Brain microvascular endothelial cell (primary cell): ENCODE measurements at regions not wholly inside any gene's neighbourhood (a gene's known extent, or its start where the extent isn't known, plus 50 kb on each side); places are given as distances from the start of the nearest gene placed in this dataset.

ENCODE experiments used
- DNase-seq: peaks from one replicate; pipeline ENCODE4 v3.0.0-alpha.2; 2020
- H3K27ac ChIP-seq: fragments of 250-450 bp; sonication (Bioruptor Pico); 2 replicates; pipeline ENCODE4 v1.5.1; 2020; ENCODE audit warnings: mild to moderate bottlenecking, moderate library complexity
- H3K27me3 ChIP-seq: fragments of 250-450 bp; sonication (Bioruptor Pico); replicated peaks from 2 replicates; pipeline ENCODE4 v1.5.1; 2020; ENCODE audit warnings: mild to moderate bottlenecking
- H3K36me3 ChIP-seq: fragments of 250-450 bp; sonication (Bioruptor Pico); replicated peaks from 2 replicates; pipeline ENCODE4 v1.5.1; 2020; ENCODE audit warnings: mild to moderate bottlenecking
- H3K4me3 ChIP-seq: 2 replicates; pipeline ENCODE4 v1.5.1; 2011; ENCODE audit warnings: low read depth, mild to moderate bottlenecking, control low read depth, low read length, moderate library complexity
- CTCF ChIP-seq: IDR thresholded peaks from 2 replicates; pipeline ENCODE4 v1.5.1; 2011; ENCODE audit warnings: low read depth, mild to moderate bottlenecking, moderate library complexity, low read length, control low read depth, inconsistent platforms; ENCODE audit errors: missing control alignments
- in situ Hi-C: cut with HindIII; loops from 2 replicates; pipeline ENCODE4 v1.10.0; 2017; ENCODE audit warnings: low sequenced_read_pairs, low pct_ligation_motif_present

GRCh38 chr22:48237466-48238283, 1475.2 kb downstream of the TBC1D22A start:
- in situ Hi-C loops, result no loop called here
- H3K36me3 ChIP-seq, result no peaks in the 10 kb centered on the region

GRCh38 chr22:48236261-48236660, 1473.8 kb downstream of the TBC1D22A start:
- Histone ChIP-seq H3K36me3 (no peaks in the 10 kb centered on the region), H3K27ac (no peak overlapping the region), H3K27me3 (no peaks in the 10 kb centered on the region), H3K4me3 (no peak overlapping the region)
- in situ Hi-C loops, result no loop called here
- TF ChIP-seq CTCF, result no peak
- no peak for DNase-seq

More at GRCh38 chr22:48237466-48238283, 1475.2 kb downstream of the TBC1D22A start:
- no peaks in the 10 kb centered on the region for H3K27me3 ChIP-seq
- no peak overlapping the region for H3K27ac ChIP-seq
- H3K4me3 ChIP-seq, result no peak overlapping the region
- no peak for DNase-seq
- TF ChIP-seq CTCF, result no peak

GRCh38 chr22:48235744-48236143, 1473.3 kb downstream of the TBC1D22A start:
- in situ Hi-C loops, result no loop called here
- TF ChIP-seq CTCF, result no peak
- no peak overlapping the region for H3K4me3 ChIP-seq

GRCh38 chr22:48234011-48234410, 1471.6 kb downstream of the TBC1D22A start:
- in situ Hi-C loops, result no loop called here
- Histone ChIP-seq H3K27ac (no peak overlapping the region), H3K36me3 (no peaks in the 10 kb centered on the region), H3K27me3 (no peaks in the 10 kb centered on the region), H3K4me3 (no peak overlapping the region)
- no peak for TF ChIP-seq CTCF
- no peak for DNase-seq

More at GRCh38 chr22:48235744-48236143, 1473.3 kb downstream of the TBC1D22A start:
- Histone ChIP-seq H3K36me3 (no peaks in the 10 kb centered on the region), H3K27ac (no peak overlapping the region), H3K27me3 (no peaks in the 10 kb centered on the region)
- no peak for DNase-seq

GRCh38 chr22:48233586-48233985, 1471.1 kb downstream of the TBC1D22A start:
- Histone ChIP-seq H3K36me3 (no peaks in the 10 kb centered on the region), H3K4me3 (no peak overlapping the region), H3K27me3 (no peaks in the 10 kb centered on the region), H3K27ac (no peak overlapping the region)
- no peak for TF ChIP-seq CTCF
- in situ Hi-C loops, result no loop called here
- no peak for DNase-seq
